Inflammatory macrophage treated with lipopolysaccharide for 4 hours (primary cell): ENCODE measurements at regions not wholly inside any gene's neighbourhood (a gene's known extent, or its start where the extent isn't known, plus 50 kb on each side); places are given as distances from the start of the nearest gene placed in this dataset.
"Not testable (repeated sequence)": the region's sequence is repeated elsewhere in the genome, so short reads cannot be mapped to it uniquely, and the experiment has no call there.

Experiments
- DNase-seq: peaks from one replicate; pipeline ENCODE4 v3.0.0-alpha.2; 2020

DNA sequence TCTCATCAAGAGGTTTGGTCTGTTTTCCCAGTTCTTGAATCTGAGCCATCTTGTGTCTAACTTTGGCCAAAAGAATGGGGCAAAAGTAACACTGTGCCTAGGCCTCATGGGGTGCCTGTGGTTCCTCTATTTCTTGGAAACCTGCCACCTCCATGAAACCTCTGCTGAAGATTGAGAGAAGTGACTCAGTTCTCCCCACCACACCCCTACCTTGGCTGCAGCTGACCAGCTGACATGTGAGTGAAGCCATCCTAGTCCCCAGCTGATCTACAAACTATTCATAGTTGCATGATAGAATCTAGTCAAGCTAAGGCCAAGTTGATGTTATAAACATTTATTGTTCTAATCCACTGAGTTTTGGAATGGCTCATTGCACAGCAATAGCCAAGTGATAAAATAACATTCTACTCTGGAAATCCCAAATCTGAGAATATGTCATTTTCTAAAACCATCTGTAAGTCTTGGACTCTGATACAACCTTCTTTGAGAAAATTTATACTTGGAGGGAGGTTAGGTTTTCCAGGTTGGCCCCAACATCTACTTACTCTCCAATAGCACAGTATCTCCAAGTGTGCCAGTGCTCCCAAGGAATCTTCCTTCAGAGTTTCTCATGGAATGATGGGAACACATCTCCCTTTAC lies 107.0 kb upstream of the SMLR1 start:
- DNase-seq, result no peak

GRCh38 chr6:130724089-130724488 lies 103.1 kb upstream of the SMLR1 start:
- DNase-seq, result no peak

- DNase-seq, result no peak
These were observed 101.7 kb upstream of the SMLR1 start for GRCh38 chr6:130725551-130725950.

DNA sequence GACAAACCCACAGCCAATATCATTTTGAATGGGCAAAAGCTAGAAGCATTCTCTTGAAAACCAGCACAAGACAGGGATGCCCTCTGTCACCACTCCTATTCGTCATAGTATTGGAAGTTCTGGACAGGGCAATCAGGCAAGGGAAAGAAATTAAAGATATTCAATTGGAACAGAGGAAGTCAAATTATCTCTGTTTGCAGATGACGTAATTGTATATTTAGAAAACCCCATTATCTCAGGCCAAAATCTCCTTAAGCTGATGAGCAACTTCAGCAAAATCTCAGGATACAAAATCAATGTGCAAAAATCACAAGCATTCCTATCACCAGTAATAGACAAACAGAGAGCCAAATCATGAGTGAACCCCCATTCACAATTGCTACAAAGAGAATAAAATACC lies 99.1 kb upstream of the SMLR1 start:
- DNase-seq, result not testable (repeated sequence)

DNA sequence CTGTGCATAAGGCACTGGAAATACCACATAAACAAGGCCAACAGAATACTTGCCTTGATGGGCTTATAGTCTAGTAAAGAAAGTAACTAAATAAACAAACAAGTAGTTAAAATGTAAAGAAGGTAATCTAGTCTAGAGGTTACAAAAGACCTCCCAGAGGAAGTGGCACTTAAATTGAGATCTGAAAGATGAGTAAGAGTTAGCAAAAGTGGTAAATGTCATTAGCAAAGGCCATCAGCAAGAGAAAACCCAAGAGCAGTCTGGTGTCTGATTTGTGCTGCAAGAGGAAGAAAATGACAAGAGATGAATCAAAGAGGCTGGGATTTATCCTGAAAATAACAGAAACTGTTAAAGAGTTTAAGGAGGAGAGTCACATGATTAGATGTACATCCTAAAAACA lies 96.6 kb upstream of the SMLR1 start:
- DNase-seq, result no peak

DNA sequence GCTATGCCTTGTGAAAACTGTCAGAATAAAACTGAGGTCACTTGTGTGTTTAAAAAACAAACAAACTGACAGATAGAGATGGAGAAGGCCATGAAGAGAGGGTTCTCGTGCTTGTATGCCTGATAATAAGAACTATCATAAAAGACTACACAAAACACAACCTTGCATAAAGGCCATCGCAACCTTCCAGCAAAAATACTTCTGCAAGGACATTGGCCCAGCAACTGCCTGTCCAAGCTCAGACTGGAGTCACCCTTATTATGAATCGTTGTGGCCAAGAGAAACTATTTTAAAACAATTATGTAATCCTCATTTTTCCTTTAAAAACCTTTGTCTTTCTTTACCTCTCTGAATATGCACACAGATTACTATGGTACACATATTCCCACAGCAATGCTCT lies 93.0 kb upstream of the SMLR1 start:
- no peak for DNase-seq

DNA sequence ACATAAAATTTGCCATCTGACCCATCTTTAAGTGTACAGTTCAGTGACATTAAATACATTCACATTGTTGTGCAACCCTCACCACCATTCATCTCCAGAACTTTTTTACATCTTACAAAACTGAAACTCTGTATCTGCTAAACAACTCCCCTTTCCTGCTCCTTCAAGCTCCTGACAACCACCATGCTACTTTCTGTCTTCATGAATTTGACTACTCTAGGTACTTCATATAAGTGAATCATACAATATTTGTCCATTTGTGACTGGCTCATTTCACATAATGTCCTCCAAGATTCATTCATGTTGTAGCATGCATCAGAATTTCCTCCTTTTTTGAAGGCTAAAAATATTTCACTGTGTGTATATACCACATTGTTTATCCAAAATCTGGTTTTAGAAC lies 86.9 kb upstream of the SMLR1 start:
- no peak for DNase-seq

- no peak for DNase-seq
These were observed 85.0 kb upstream of the SMLR1 start for GRCh38 chr6:130742131-130742681.

DNA sequence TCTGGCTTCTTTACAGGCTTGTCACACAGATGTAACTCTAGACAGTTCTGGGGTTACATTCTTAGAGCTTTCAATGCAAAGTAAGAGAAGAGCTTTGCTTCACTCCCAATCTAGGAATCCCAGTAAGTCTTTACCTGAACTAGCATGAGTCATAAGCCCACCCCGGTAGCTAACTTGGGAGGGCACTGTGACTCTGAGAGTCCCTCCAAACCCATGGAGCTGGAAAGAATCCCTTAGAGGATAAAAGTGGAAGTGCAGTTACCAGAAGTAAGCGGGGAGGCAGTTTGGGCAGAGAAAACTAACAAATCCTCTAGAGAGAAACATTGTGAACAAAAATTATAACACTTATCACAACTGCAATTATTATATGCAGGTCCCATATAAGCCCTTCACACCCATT lies 84.0 kb upstream of the SMLR1 start:
- no peak for DNase-seq

GRCh38 chr6:130744576-130745366 lies 82.4 kb upstream of the SMLR1 start:
- DNase-seq, result no peak

DNA sequence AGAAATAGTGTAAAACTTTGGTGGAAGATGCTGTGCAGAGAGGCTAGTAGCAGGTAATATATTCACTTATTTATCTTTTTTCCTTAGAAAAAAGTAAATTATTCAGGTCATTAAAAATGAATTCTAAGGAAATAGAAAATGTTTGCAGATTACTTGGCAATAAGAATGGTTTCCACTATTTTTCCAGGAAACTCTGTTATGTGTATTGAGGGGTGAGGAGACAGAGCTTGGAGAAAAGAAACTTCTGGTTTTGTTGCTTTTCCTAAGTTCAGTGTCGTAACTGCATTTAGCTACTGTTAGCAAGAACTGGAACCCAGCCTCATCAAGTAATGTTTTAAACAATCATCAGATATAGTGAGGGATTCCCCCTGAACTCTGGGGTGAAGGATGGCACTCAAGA lies 79.2 kb upstream of the SMLR1 start:
- DNase-seq, result no peak

DNA sequence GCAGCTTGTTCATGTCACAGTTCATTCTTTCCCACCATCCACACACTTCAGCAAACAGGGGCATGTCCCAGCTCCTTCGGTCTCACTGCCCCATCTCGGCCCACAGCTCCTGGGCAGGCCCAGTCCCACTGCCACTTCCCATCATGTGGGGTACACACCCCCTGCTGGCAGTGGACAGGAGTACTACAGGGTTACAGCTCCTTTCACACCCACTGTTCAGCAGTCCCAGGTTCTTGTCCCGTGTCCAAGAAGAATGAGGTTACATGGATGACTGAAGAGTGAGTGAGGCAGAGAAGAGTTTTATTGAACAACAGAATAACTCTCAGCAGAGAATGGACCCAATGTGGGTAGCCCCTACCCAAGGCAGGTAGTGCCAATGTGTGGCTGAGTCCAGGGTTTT lies 77.8 kb upstream of the SMLR1 start:
- DNase-seq, result no peak

GRCh38 chr6:130752267-130752666 lies 74.9 kb upstream of the SMLR1 start:
- no peak for DNase-seq

GRCh38 chr6:130754786-130755367 lies 72.3 kb upstream of the SMLR1 start:
- DNase-seq, result no peak

DNA sequence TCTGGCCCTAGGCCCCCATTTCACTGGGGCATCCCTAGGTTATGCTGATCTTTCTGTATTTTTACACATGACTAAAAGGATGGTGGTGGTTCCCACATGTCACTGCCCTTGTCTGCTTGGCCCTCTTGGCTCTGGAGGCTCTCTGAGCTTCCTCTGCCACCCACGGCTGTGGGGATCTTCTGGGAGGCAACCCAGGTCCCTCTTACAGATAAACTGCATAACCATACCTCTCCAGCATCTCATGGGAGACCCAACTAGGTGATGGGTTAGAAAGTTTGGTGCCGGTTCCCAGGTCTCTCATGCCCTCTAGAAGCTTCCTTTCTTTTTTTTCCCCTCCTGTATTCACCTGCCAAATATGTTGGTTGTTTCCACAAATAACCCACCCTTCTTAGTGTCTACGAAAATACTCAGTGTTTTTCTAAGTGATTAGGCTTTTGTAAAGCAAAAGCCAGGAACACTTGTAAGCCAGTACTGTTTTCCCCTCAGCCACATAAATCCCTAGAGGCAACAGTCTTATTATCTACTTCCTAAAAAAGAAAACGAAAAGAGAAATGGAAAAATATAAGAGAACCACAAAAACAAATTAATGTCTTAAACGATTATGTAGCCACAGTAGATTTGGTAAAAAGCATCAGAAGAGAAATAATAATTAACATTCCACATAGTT lies 71.7 kb upstream of the SMLR1 start:
- DNase-seq, result no peak

GRCh38 chr6:130756824-130757223 lies 70.4 kb upstream of the SMLR1 start:
- no peak for DNase-seq

- DNase-seq, result no peak
These were observed 68.4 kb upstream of the SMLR1 start for GRCh38 chr6:130758813-130759212.

GRCh38 chr6:130760006-130760405 lies 67.2 kb upstream of the SMLR1 start:
- no peak for DNase-seq

DNA sequence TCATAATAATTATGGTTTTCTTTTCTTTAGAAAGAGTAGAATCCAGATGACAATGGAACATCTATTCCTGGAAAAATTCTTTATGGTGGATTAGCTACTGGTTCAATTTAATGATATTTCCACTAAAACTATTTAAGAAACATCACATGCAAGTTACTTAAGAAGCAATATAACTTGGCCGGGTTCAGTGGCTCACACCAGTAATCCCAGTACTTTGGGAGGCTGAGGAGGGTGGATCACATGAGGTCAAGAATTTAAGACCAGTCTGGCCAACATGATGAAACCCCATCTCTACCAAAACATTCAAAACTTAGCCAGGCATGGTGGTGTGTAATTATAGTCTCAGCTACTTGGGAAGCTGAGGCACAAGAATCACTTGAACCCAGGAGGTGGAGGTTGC lies 65.9 kb upstream of the SMLR1 start:
- no peak for DNase-seq

DNA sequence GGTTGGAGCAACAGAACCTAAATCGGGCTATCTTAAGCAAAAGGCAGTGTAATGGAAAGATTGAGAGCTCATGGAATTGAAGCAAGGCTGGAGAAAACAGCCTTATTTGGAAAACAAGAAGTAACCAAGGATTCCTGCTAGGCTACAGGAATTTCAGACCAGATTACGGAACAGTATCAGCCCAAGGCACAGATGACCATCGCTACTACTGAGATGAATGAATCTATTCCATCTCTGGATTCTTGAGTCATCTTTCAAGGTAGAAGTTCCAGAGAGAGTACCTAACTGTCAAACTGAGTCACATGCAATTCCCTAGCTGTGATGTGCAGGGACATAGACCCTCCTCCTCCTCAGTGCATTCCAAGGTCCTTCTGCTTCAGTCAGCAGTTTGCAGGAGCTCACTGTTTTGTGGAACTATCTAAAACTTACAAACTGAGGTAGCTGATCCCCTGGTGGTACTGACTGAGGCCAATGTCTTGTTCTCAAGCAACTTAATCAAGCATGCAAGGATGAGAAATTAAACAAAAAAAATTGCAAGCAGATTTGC lies 62.0 kb upstream of the SMLR1 start:
- DNase-seq, result no peak

DNA sequence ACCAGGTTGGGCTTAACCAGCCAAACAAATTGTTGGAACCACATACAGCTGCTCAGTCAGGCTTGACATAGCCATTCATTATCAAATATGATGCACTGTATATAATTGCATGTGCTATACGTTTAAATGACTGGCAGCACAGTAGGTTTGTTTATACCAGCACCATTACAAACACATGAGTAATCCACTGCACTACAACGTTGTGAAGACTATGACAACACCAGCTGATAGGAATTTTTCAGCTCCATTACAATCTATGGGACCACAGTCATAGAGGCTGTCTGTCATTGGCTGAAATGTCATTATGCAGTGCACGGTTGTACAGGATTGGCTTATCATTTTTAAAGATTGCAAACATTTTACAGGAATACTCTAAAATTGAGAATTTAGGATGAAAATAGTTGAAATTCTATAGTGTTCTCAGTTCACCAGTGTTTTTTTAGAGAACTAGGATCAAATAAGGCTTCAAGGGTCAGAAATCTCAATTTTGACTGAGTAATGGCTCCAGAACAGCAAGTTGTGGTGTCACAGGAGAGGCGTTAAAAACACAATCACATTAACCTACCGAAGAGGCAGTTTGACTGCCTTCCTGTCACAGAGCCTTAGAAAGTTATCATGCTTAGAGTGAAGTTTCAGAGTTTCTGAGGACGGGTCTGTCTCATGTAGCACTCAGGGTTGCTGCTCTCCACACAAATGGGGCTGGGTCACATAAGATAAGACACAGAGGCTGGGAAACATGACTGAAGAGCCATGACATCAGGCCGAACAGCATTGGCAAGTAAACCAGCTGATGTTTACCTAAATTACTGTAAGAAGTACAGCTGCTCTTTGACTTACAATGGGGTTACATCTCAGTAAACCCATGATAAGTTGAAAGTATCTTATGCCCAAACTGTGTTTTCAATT lies 60.7 kb upstream of the SMLR1 start:
- no peak for DNase-seq

DNA sequence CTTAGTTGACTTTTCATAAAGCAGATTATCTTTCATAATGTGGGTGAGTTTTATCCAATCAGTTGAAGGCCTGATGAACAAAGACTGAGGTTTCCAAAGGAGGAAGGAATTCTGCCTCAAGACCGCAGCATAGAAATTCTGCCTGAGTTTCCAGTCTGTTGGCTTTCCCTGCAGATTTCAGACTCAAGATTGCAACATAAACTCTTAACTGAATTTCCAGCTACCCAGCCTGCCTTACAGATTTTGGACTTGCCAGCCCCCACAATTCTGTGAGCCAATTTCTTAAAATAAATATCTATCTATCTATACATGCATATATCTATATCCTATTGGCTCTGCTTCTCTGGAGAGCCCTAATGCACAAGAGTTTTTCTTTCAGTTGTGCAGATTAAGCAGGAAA lies 57.3 kb upstream of the SMLR1 start:
- DNase-seq, result no peak
